ENCODE measurements at regions not wholly inside any gene's neighbourhood (a gene's known extent, or its start where the extent isn't known, plus 50 kb on each side); places are given as distances from the start of the nearest gene placed in this dataset.

DNA sequence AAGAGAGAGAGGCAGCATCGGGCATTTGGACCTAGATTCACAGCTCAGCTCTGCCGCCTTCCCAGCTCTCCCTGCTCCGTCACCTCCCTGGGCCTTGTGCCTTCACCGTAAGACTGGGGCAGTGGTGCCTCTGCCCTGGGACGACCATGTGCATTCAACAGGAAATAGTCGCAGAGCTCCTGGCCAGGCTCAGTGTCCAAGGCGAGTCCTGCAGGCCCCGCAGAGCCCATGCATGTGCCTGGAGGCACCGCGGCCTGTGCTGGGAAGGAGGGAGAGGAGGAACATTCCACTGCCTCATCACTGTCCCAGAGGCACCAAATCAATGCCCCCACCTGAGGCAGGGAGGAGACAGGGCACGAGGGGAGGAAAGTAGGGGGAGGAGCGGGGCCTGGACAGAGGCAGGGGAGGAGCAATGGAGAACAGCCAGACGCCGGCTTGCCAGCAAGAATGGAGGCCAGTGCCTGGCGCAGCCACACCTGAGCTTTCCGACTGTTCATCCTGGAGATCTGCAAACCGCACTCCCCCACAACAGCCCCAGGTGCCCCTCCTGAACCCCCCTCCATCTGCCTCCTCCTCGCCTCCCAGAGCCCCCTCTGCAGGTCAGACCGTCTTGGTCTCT, 74.4 kb upstream of the PRR5 start:
- TF ChIP-seq, protein P1, sequence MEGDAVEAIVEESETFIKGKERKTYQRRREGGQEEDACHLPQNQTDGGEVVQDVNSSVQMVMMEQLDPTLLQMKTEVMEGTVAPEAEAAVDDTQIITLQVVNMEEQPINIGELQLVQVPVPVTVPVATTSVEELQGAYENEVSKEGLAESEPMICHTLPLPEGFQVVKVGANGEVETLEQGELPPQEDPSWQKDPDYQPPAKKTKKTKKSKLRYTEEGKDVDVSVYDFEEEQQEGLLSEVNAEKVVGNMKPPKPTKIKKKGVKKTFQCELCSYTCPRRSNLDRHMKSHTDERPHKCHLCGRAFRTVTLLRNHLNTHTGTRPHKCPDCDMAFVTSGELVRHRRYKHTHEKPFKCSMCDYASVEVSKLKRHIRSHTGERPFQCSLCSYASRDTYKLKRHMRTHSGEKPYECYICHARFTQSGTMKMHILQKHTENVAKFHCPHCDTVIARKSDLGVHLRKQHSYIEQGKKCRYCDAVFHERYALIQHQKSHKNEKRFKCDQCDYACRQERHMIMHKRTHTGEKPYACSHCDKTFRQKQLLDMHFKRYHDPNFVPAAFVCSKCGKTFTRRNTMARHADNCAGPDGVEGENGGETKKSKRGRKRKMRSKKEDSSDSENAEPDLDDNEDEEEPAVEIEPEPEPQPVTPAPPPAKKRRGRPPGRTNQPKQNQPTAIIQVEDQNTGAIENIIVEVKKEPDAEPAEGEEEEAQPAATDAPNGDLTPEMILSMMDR (IDR thresholded peaks at IDR 0.05; ENCODE audit: insufficient read depth, low read length, poor library complexity, severe bottlenecking): no peak
- no peak for TF ChIP-seq EZH2phosphoT487 (conservative IDR thresholded peaks at IDR 0.05; ENCODE audit: low read length)
